Stimulated activated CD4-positive, alpha-beta T cell treated with anti-CD3 and anti-CD28 coated beads, TNF-alpha, amount 100 ng/mL, for 1 hour (primary cell): ENCODE measurements at regions not wholly inside any gene's neighbourhood (a gene's known extent, or its start where the extent isn't known, plus 50 kb on each side); places are given as distances from the start of the nearest gene placed in this dataset.
"Not testable (repeated sequence)": the region's sequence is repeated elsewhere in the genome, so short reads cannot be mapped to it uniquely, and the experiment has no call there.

Source experiments
- DNase-seq, 3 donors: peaks; one replicate each; pipeline ENCODE4 v3.0.0-alpha.2; 2020; ENCODE audit warnings: low read depth in 3 of 3, low spot score in 1 of 3

DNA sequence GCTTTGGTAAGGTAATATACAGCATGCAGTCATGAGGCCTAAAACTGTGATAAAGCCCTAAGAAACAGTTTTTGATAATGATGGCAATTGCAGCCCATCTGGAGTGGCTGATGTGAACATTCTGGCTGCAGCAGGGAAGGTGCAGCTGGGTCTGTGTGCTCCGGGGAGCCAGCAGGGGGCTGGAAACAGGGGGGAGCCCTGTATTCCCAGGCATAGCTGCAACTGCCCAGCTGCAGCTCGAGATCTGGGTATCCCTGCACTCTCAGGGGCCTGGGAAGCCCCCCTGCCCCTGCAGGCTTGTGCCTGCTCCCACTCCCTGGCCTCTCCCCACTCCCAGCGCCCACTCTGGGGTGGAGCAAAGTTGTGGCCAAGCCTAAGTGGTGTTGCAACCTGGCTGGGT, 95.6 kb downstream of the RRAGB start:
- DNase-seq: no peak

DNA sequence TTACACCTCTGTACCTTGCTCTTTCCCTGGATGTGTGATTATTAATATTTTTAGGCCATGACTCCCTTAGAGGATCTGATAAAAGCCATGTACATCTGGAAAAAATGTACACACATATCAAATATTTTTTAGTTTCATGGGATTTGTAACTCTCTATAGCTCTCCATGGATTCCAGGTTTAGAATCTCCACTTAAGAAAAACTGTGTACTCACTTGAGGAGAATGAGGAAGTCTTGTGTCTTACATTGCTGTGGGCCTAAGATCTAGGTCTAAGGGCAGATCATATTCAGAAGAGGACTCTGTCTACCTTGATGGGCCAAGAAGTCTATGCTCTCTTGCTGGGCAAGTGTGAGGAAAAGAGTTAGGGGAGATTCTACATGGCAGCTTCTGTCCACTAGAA, 98.0 kb downstream of the RRAGB start:
- no peak for DNase-seq

DNA sequence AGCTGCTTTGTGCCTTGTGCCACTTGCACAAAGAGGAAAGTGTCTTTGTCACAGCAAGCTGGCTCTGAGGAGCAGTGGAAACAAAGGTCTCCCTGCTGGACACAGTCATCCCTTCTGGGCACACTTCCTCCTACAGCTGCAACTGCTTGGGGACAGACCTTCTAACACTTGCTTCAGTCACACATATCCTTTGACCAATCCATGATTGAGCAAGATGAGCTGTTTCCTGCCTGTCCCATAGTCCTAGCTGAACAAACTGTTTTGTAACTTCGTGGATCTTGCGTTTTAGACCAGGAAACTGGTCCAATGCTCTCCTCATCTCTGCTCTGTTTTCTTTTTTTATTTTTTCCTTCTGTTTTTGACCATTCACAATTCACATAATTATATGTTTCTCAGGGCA, 98.5 kb downstream of the RRAGB start:
- DNase-seq: no peak

DNA sequence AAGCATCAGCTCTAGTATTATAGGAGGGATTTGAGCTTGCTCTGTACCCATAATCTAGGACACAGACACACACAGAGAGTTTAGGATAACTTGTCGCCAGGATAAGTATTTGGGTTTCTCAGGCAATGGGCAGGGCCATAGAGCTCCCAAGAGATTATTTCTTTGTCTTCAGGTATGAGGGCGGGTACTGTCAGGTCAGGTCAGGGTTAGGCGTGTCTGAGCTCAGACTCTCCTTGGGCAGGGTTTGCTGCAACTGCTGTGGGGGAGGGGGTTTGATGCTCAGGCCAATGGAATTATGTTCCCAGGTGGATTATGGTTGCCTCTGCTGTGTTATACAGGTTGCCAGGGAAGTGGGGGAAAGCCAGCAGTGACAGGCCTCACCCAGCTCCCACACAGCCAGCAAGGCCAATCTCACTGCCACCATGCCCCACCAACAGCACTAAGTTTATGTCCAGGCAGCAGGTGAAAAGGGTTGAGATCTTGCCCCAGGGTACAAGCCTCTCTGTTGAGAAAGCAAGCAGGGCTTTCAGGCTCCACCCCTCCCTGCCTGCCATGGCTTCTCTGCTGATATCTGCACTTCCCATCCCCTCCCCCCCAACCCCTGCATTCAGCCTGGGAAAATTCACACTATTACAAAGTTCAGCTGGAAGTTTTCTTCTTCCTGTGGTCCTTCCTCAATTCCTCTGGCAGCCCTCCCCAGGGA, 101.3 kb downstream of the RRAGB start:
- DNase-seq: no peak

DNA sequence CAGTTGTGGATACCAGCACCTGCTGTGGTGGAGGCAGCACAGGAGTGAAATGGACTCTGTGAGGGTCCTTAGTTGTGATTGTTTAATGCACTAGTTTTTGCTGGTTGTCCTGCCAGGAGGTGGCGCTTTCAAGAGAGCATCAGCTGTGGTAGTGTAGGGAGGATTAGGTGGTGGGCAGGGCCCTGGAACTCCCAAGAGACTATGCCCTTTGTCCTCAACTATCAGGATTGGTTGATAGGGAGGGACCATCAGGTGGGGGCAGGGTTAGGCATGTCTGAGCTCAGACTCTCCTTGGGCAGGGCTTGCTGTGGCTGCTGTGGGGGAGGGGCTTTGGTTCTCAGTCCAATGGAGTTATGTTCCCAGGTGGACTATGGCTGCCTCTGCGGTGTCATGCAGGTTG, 121.9 kb downstream of the RRAGB start:
- no peak for DNase-seq

DNA sequence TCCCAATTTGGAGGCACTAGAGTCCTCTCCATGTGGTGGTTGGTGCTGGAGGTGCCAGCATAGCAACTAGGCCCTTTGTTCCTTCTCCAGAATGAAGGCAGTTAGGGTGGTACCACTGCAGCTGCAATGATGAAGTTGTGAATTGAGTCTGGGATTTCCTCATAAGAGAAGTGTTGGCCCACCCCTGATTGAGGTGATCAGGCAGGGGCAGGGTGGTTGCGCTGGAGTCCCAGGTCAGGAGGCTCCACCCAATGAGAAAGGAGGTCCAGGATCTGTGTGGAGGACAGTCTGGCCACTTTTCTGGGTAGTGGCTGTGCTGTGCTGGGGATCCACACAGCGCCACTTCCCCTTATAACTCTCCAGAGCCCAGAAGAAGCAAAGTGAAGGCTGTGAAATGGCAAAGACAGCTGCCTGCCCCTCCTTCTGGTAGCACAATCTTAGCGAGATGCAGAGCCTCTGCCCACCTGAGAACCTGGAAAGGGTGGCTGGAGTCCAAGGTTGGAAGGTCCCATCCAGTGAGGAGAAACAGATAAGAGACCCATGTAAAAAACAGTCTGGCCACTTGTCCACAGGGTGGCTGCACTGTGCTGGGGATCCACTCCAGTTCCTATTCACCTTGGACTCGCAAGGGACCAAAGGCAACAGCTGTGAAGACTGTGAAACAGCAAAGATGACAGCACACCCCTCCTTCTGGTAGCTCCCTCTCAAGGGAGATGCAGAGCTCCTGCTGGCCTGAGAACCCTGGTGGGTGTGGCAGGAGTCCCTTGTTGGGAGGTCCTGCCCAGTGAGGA, 124.6 kb downstream of the RRAGB start:
- no peak for DNase-seq

DNA sequence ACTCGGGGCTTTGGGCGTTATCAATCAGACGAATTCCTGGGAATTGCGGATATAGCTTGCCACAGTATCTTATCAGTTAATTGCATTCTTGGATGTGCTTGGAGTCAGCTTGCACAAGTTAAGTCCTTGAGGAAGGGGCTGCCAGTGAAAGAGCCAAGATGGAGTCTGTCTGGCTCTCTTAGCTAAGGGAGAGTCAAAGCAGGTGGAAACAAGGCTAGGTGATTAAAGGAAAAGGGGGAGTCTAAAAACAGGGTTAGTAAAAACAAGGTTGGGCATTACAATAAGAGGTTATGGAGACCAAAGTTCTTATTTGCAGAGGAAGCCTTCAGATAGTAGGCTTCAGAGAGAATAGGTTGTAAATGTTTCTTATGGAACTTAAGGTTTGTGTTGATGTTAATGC, 149.2 kb downstream of the RRAGB start:
- DNase-seq: not testable (repeated sequence)

DNA sequence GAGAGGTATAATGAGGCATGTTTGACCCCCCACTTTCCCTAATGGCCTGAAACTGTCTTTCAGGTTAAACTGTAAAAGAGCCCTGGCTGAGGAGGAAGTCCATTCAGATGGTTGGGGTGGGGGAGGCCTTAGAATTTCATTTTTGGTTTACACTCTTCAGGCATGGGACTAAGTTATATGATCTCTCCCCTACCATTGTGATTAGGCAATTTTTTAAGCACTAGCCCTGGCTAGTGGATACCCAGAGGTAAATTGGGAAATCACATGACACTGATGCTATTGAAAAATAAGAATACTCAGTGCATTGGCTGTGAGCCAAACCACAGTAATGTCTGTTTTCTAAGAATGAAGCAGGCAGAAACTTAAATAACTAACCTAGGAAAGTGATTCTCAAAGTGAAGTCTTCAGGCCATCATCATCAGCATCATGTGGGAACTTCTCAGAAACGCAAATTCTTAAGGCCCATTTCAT, 149.7 kb downstream of the RRAGB start:
- no peak for DNase-seq

DNA sequence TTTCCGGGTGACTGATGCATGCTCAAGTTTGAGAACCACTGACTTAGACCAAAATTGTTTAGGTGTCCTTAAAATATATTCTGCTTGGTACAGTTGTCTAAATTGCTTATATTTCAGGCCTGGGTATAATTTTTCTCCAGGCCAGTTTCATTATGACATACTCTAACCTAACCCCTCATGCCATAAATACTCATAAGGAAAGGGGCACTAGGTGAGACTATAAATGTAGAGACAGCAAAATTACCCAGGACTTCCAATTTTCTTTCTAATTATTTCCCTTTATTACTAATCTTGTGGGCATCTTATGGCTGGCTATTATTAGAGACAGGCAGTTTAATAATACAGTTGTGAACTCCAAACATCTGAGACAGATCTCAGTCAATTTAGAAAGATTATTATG, 150.2 kb downstream of the RRAGB start:
- DNase-seq: no peak

DNA sequence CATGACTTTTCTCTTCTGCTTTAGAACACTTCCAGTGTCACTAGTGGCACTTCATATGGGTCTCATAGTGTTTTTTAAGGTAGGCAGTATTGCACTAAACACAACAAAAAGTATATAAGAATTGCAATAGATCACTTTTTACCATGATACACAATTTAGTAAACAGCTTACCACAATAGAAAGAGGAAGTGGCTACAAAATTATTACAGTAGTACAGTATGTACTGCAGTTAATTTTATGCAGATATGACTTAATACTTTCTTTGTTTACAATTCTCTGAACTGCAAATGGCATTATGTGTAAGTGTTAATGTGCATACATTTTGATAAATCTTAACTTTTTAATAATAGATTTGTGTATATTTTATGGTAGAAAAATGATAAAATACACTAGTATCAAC, 157.3 kb downstream of the RRAGB start:
- DNase-seq: no peak

DNA sequence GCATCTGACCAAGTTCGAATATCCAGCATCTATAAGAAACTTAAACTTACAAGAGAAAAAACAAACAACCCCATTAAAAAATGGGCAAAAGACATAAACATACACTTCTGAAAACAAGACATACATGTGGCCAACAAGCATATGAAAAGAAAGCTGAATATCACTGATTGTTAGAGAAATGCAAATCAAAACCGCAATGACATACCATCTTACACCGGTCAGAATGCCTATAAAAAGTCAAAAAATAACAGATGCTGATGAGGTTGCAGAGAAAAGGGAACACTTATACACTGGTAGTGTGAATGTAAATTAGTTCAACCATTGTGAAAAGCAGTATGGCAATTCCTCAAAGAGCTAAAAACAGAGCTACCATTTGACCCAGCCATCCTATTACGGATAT, 166.0 kb downstream of the RRAGB start:
- DNase-seq: not testable (repeated sequence)

DNA sequence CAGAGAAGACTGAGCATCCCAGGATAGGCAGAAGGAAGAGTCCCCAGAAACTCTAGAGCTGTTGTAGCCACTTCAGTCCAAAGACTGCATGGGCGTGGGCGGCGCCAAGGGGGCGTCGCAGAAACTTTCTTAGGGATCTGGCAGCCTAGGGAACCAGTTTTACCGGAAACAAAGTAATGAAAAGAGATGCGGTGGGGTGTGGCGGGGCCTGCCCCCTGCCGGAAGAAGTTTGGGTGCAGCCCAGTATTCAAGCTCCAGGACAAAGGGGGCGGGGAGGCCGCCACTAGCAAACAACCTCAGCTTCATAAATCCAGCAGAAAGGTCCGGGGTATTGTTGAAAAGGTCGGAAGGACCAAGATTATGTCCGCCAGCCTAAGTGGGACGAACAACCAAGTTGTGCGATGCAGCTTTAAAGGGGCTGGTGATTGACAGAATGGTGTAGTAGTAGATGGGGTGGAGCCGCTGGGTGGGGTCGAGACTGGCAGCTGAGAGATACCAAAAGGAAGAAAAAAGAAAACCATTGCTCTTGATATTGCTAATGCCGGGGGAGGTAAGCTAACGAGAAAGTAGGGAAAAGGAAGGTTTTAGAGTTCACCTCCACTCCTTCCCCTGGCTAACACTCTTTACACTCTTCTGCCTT, 190.5 kb downstream of the RRAGB start:
- peak in 1 of 3 donors; percentile 17 for DNase-seq

DNA sequence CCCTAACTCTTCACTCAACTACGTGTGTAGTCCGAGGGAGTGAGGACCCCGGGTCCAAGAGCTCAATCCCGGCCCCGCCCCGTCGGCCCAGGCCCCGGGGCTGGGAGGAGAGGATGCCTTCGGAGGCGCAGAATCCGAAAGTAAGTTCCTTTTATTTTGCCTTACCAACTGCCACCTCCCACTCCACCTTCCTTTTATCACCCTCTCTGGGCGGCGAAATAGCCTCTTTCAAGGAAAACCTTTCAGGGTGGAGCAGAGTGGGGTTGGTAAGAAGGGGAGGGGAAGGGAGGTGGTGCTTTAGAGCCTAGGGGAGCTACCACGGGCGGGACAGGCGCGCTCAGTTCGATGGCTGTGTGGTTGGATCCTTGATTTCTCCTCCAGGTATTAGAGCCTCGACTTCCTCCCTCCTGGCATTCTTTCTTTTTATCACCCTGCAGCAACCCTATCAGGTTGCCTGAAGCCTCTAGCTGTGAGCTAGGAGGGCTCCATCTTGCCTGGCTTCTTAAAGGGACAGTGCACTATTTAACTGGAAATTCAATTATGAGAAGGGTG, 191.2 kb downstream of the RRAGB start:
- DNase-seq: no peak

DNA sequence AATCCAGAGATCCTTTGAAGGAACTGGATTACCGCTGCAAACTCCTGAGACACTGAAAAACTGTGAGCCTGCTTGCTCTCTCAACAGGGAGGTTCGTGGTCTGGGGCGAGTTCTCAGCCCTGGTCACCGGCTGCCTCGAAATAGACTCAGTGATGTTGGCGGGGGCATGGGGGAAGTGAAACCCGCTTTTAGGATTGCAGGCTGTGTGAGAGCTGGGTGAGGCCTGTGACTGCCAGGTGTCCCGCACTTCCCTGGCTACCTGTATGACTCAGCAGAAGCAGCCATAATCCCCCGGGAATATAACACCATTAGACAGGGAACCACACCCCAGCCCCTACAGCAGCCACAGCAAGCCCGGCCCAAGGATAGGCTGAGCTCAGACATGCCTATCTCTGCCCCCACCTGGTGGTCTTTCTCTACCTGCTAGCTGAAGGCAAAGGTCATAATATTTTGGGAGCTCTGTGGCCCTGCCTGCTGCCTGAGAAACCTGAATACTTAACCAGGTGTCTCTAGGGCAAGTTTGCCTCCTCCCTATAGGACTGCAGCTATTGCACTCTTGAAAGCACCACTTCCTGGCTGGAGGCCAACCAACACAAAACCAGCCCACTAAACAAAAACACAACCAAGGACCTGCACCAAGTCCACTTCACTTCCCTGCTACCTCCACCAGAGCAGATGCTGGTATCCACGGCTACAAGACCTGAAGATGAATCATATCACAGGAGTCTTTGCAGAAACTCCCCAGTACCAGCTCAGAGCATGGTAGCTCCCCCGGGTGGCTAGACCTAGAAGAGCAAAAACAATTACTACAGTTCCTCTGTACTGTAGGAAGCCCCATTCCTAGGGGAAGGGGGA, 202.0 kb downstream of the RRAGB start:
- no peak for DNase-seq

DNA sequence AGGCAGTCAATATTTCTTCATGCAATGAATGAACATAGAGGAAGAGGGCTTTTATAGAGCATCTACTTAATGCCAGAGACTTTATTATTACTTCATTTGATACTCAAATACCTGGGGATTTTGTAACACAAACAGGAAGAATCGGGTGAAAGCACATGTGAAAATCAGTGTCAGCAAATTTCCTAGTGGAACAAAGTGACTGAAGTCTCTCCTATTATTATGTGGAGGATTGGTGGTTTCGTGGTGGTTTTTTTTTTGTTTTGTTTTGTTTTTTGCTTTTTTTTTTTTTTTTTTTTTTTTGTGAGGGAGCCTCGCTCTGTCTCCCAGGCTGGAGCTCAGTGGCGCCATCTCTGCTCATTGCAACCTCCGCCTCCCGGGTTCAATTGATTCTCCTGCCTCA, 207.0 kb downstream of the RRAGB start:
- no peak for DNase-seq

DNA sequence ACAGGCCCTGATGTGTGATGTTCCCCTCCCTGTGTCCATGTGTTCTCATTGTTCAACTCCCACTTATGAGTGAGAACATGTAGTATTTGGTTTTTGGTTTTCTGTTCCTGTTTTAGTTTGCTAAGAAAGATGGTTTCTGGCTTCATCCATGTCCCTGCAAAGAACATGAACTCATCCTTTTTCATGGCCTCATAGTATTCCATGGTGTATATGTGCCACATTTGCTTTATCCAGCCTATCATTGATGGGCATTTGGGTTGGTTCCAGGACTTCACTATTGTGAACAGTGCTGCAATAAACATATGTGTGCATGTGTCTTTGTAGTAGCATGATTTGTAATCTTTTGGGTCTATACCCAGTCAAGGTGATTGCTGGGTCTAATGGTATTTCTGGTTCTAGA, 211.0 kb downstream of the RRAGB start:
- DNase-seq: not testable (repeated sequence)
